ENCODE measurements at regions not wholly inside any gene's neighbourhood (a gene's known extent, or its start where the extent isn't known, plus 50 kb on each side); places are given as distances from the start of the nearest gene placed in this dataset.

GRCh38 chr3:88318067-88318466 lies 168.3 kb downstream of the C3orf38 start:
- TF ChIP-seq CTCF (IDR thresholded peaks at IDR 0.05) (no peak), POLR2A (IDR thresholded peaks at IDR 0.05) (no peak)

All from uterus (tissue), 2 donors.